ENCODE measurements at regions not wholly inside any gene's neighbourhood (a gene's known extent, or its start where the extent isn't known, plus 50 kb on each side); places are given as distances from the start of the nearest gene placed in this dataset.

GRCh38 chr13:24614306-24615080, 65.7 kb upstream of the ATP12A start:
- no peak overlapping the region for H3K4me3 ChIP-seq (ENCODE audit: low read depth, low read length)
- no peak for DNase-seq (ENCODE audit: low read depth)
- no peak for TF ChIP-seq CTCF (IDR thresholded peaks at IDR 0.05; ENCODE audit: control insufficient read depth, extremely low read depth, insufficient read depth)

GRCh38 chr13:24615114-24615513, 65.1 kb upstream of the ATP12A start:
- H3K4me3 ChIP-seq (ENCODE audit: low read depth, low read length), result no peak overlapping the region
- TF ChIP-seq CTCF (IDR thresholded peaks at IDR 0.05; ENCODE audit: control insufficient read depth, extremely low read depth, insufficient read depth), result no peak
- DNase-seq (ENCODE audit: low read depth), result no peak

- no peak overlapping the region for H3K4me3 ChIP-seq (ENCODE audit: low read depth, low read length)
- no peak for DNase-seq (ENCODE audit: low read depth)
- TF ChIP-seq CTCF (IDR thresholded peaks at IDR 0.05; ENCODE audit: control insufficient read depth, extremely low read depth, insufficient read depth), result no peak
Measured at GRCh38 chr13:24615911-24616472, 64.2 kb upstream of the ATP12A start.

- H3K4me3 ChIP-seq (ENCODE audit: low read depth, low read length), result no peak overlapping the region
- no peak for DNase-seq (ENCODE audit: low read depth)
- no peak for TF ChIP-seq CTCF (IDR thresholded peaks at IDR 0.05; ENCODE audit: control insufficient read depth, extremely low read depth, insufficient read depth)
Measured at GRCh38 chr13:24616514-24616913, 63.7 kb upstream of the ATP12A start.

- H3K4me3 ChIP-seq (ENCODE audit: low read depth, low read length), result no peak overlapping the region
- no peak for DNase-seq (ENCODE audit: low read depth)
- TF ChIP-seq CTCF (IDR thresholded peaks at IDR 0.05; ENCODE audit: control insufficient read depth, extremely low read depth, insufficient read depth), result no peak
Measured at GRCh38 chr13:24617256-24618010, 62.8 kb upstream of the ATP12A start.

GRCh38 chr13:24618011-24618955, 61.9 kb upstream of the ATP12A start:
- H3K4me3 ChIP-seq (ENCODE audit: low read depth, low read length), result no peak overlapping the region
- no peak for DNase-seq (ENCODE audit: low read depth)
- no peak for TF ChIP-seq CTCF (IDR thresholded peaks at IDR 0.05; ENCODE audit: control insufficient read depth, extremely low read depth, insufficient read depth)

Measured in LNCaP clone FGC (cell line).